Aorta (tissue), 5 donors: ENCODE measurements at regions not wholly inside any gene's neighbourhood (a gene's known extent, or its start where the extent isn't known, plus 50 kb on each side); places are given as distances from the start of the nearest gene placed in this dataset.

Source experiments
- ATAC-seq: fragments of 200-7000 bp; cut with Tn5 transposase; one replicate; pipeline ENCODE4 v1.9.1; 2022; ENCODE audit warnings: moderate library complexity; ENCODE audit not compliant: low FRiP score
- DNase-seq, 2 donors: peaks; one replicate each; pipeline ENCODE4 v3.0.0-alpha.2; 2020
- H3K27ac ChIP-seq, 2 donors: one replicate each; pipeline ENCODE4 v1.5.1; 2013; ENCODE audit warnings: low read length in 2 of 2, mild to moderate bottlenecking in 2 of 2, moderate library complexity in 2 of 2, control low read depth in 1 of 2, inconsistent platforms in 1 of 2, low read depth in 1 of 2
- H3K27me3 ChIP-seq, 2 donors: one replicate each; pipeline ENCODE4 v1.6.1; 2013; ENCODE audit warnings: control low read depth in 1 of 2, low read length in 1 of 2, mild to moderate bottlenecking in 1 of 2, moderate library complexity in 1 of 2; ENCODE audit not compliant: insufficient read depth in 2 of 2, control insufficient read depth in 1 of 2
- H3K36me3 ChIP-seq, 2 donors: one replicate each; pipeline ENCODE4 v1.6.1; 2013; ENCODE audit warnings: control low read depth in 1 of 2, low read length in 1 of 2, mild to moderate bottlenecking in 1 of 2; ENCODE audit not compliant: insufficient read depth in 2 of 2, control insufficient read depth in 1 of 2
- H3K4me1 ChIP-seq, 2 donors: one replicate each; pipeline ENCODE4 v1.6.1; 2013; ENCODE audit warnings: low read length in 2 of 2, control low read depth in 1 of 2, mild to moderate bottlenecking in 1 of 2, moderate library complexity in 1 of 2; ENCODE audit not compliant: insufficient read depth in 2 of 2, control insufficient read depth in 1 of 2
- H3K4me3 ChIP-seq, 2 donors: one replicate each; pipeline ENCODE4 v1.5.1; 2013; ENCODE audit warnings: low read length in 2 of 2, control low read depth in 1 of 2, mild to moderate bottlenecking in 1 of 2
- H3K9me3 ChIP-seq: one replicate; pipeline ENCODE4 v1.6.1; 2013; ENCODE audit warnings: mild to moderate bottlenecking, low read length; ENCODE audit not compliant: control insufficient read depth
- WGBS, 2 donors: extraction: QIAGEN DNeasy Blood & Tissue Kit; methylation state at CpG; one replicate each; pipeline ENCODE4 v1.1.7; 2013; 5-methylcytosine and 5-hydroxymethylcytosine counted together
- intact Hi-C, 2 donors: fragments of 100-400 bp; cut with DNase I; formaldehyde crosslinking; loops; one replicate each; pipeline versions ENCODE4 v1.14.2 to v1.15.0; 2022
- donor health status: healthy with polysubstance abuse.
- donor health status: Bipolar disorder and iron deficiency.
- donor health status: DM: no; HTN: no; CAD: no.
- donor health status: DM: no; HTN: no; CAD: no.
- donor health status: DM: yes; HTN: yes; CAD: no.

GRCh38 chr6:219641-220198 lies 72.6 kb upstream of the DUSP22 start:
- intact Hi-C loops = no loop called here
- DNase-seq (peak; percentile 79 to 90), ATAC-seq (no peak)
- no peaks in the 10 kb centered on the region for H3K9me3 ChIP-seq
- WGBS, 2 donors = 35 to 37% methylated on average over 17 of the region's 17 CpGs
- no peaks in the 10 kb centered on the region for H3K36me3 ChIP-seq
- H3K4me3 ChIP-seq = no peak overlapping the region
- H3K4me1 ChIP-seq = no peaks in the 10 kb centered on the region
- H3K27ac ChIP-seq = no peak overlapping the region
- H3K27me3 ChIP-seq = no peaks in the 10 kb centered on the region

GRCh38 chr6:220312-220711 lies 72.0 kb upstream of the DUSP22 start:
- DNase-seq = no peak
- no peaks in the 10 kb centered on the region for H3K27me3 ChIP-seq
- no peak for ATAC-seq
- no peak overlapping the region for H3K27ac ChIP-seq
- 61 to 85% methylated on average over 4 of the region's 4 CpGs for WGBS, 2 donors
- no peak overlapping the region for H3K4me3 ChIP-seq
- no peaks in the 10 kb centered on the region for H3K4me1 ChIP-seq
- H3K36me3 ChIP-seq = no peaks in the 10 kb centered on the region
- intact Hi-C loops = no loop called here
- H3K9me3 ChIP-seq = no peaks in the 10 kb centered on the region

- no peak for DNase-seq
- H3K27me3 ChIP-seq = no peaks in the 10 kb centered on the region
- intact Hi-C loops = no loop called here
- no peaks in the 10 kb centered on the region for H3K9me3 ChIP-seq
- no peak overlapping the region for H3K4me3 ChIP-seq
- WGBS, 2 donors = 43 to 57% methylated on average over 16 of the region's 16 CpGs
- no peaks in the 10 kb centered on the region for H3K36me3 ChIP-seq
- H3K27ac ChIP-seq = no peak overlapping the region
- no peak for ATAC-seq
- no peaks in the 10 kb centered on the region for H3K4me1 ChIP-seq
Measured at GRCh38 chr6:220721-221475, 71.4 kb upstream of the DUSP22 start.

- Histone ChIP-seq H3K27ac (no peak overlapping the region), H3K4me1 (no peaks in the 10 kb centered on the region), H3K27me3 (no peaks in the 10 kb centered on the region), H3K9me3 (no peaks in the 10 kb centered on the region), H3K4me3 (no peak overlapping the region), H3K36me3 (no peaks in the 10 kb centered on the region)
- WGBS, 2 donors = 44 to 53% methylated on average over 14 of the region's 14 CpGs
- intact Hi-C loops = no loop called here
- ATAC-seq (no peak), DNase-seq (no peak)
Measured at GRCh38 chr6:221531-222349, 70.5 kb upstream of the DUSP22 start.

- WGBS, 2 donors = 77 to 82% methylated on average over 5 of the region's 5 CpGs
- ATAC-seq (no peak), DNase-seq (no peak)
- Histone ChIP-seq H3K4me3 (no peak overlapping the region), H3K4me1 (no peaks in the 10 kb centered on the region), H3K27me3 (no peaks in the 10 kb centered on the region), H3K9me3 (no peaks in the 10 kb centered on the region), H3K36me3 (no peaks in the 10 kb centered on the region), H3K27ac (no peak overlapping the region)
- intact Hi-C loops = no loop called here
Measured at GRCh38 chr6:222468-222867, 69.8 kb upstream of the DUSP22 start.

GRCh38 chr6:223136-223535 lies 69.2 kb upstream of the DUSP22 start:
- 63 to 67% methylated on average over 9 of the region's 9 CpGs for WGBS, 2 donors
- ATAC-seq = no peak
- Histone ChIP-seq H3K27ac (no peak overlapping the region), H3K27me3 (no peaks in the 10 kb centered on the region), H3K4me1 (no peaks in the 10 kb centered on the region), H3K36me3 (no peaks in the 10 kb centered on the region), H3K9me3 (no peaks in the 10 kb centered on the region), H3K4me3 (no peak overlapping the region)
- intact Hi-C loops = no loop called here
- DNase-seq = no peak

- 84 to 89% methylated on average over 12 of the region's 12 CpGs for WGBS, 2 donors
- intact Hi-C loops = no loop called here
- H3K36me3 ChIP-seq = no peaks in the 10 kb centered on the region
- no peaks in the 10 kb centered on the region for H3K9me3 ChIP-seq
- no peak for ATAC-seq
- no peak overlapping the region for H3K4me3 ChIP-seq
- no peak overlapping the region for H3K27ac ChIP-seq
- no peaks in the 10 kb centered on the region for H3K4me1 ChIP-seq
- H3K27me3 ChIP-seq = no peaks in the 10 kb centered on the region
- DNase-seq = no peak
Measured at GRCh38 chr6:223763-224162, 68.5 kb upstream of the DUSP22 start.

GRCh38 chr6:224350-224749 lies 67.9 kb upstream of the DUSP22 start:
- intact Hi-C loops = no loop called here
- no peaks in the 10 kb centered on the region for H3K27me3 ChIP-seq
- H3K27ac ChIP-seq = no peak overlapping the region
- no peaks in the 10 kb centered on the region for H3K4me1 ChIP-seq
- DNase-seq (no peak), ATAC-seq (no peak)
- 91 to 95% methylated on average over 13 of the region's 13 CpGs for WGBS, 2 donors
- H3K36me3 ChIP-seq = no peaks in the 10 kb centered on the region
- no peak overlapping the region for H3K4me3 ChIP-seq
- H3K9me3 ChIP-seq = no peaks in the 10 kb centered on the region
